SK-N-MC (cell line): ENCODE measurements at regions not wholly inside any gene's neighbourhood (a gene's known extent, or its start where the extent isn't known, plus 50 kb on each side); places are given as distances from the start of the nearest gene placed in this dataset.

ENCODE experiments used
- EZH2 ChIP-seq: fragments of 200-600 bp; sonication (generic); IDR thresholded peaks from one replicate; pipeline ENCODE4 v1.6.1; 2017; ENCODE audit warnings: antibody characterized with exemption
- FOXP2 ChIP-seq: optimal IDR thresholded peaks from 2 replicates; pipeline ENCODE3; 2011; ENCODE audit warnings: mild to moderate bottlenecking, moderate library complexity; ENCODE audit not compliant: insufficient read depth; ENCODE audit errors: extremely low read length, control extremely low read depth
- POLR2AphosphoS5 ChIP-seq: IDR thresholded peaks from 2 replicates; pipeline ENCODE4 v1.6.1; 2012; ENCODE audit warnings: mild to moderate bottlenecking, low read depth, low read length, borderline replicate concordance

- no peak for TF ChIP-seq EZH2
- TF ChIP-seq POLR2AphosphoS5: no peak
- TF ChIP-seq FOXP2: no peak
Observed at GRCh38 chr7:144910411-144910810, 74.6 kb upstream of the TPK1 start.
